Dermis microvascular lymphatic vessel endothelial cell (primary cell): ENCODE measurements at regions not wholly inside any gene's neighbourhood (a gene's known extent, or its start where the extent isn't known, plus 50 kb on each side); places are given as distances from the start of the nearest gene placed in this dataset.
A peak's percentile ranks its signal among the peaks of the same experiment; 100 is the strongest.
"Not testable (repeated sequence)": the region's sequence is repeated elsewhere in the genome, so short reads cannot be mapped to it uniquely, and the experiment has no call there.

Experiments
- DNase-seq, 2 donors: peaks; one replicate each; pipeline versions ENCODE4 v3.0.0 to v3.0.0-alpha.2; 2010; ENCODE audit warnings: low read depth in 2 of 2

DNA sequence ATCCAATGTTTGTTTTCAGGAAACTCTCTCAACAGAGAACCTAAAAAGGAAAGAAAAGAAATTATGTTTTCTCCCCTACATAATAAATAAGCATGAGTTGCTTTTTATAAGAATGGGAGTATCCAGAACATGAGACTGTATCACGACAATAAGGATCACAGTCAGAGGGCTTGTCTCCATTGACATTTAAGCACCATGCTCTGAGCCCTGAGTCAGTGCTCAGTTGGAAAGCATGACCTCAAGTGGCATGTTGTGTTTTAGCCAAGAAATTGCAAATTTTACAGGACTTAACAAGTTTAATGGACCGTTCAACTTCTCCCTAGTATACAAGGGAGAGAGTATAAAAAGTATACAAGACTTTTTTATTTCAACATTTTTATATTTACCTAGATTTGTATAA lies 431.6 kb downstream of the GJA1 start:
- no peak for DNase-seq

GRCh38 chr6:121868206-121868605 lies 432.8 kb downstream of the GJA1 start:
- DNase-seq = no peak

DNA sequence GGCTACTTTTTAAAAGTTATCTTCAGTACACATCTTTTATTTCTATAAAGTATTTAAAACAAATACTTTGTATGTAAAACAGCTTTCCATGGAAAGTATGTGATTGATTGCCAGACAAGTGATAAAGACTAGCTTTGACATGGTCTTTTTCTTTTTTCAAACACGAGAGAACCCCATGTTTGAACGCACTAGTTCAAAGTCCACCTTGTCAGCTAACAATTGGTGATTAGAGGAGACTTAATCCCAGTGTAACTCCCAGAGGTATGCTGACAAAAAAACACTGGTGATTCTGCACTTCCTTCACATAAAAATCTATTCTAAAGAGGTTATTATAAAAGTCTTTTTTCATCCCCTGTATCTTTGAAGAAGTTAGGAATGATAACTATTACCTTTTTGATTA lies 438.1 kb downstream of the GJA1 start:
- DNase-seq = no peak

DNA sequence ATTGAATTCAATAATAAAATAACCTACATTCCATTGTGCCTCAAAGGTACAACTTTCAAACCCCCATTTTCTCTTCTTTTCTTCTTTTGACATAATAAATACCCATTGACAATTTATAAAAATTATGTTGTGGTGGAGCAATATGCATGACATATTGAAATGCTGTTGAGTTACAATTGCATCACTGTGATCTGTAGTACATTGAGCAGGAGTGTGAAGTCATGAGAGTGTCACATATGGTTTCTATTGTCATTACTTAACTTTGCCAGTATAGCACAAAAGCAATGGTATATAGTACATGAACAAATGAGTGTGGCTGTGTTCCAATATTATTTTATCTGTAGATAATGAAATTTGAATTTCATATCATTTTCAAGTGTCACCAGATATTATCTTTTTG lies 441.3 kb downstream of the GJA1 start:
- no peak for DNase-seq

GRCh38 chr6:121879149-121879548 lies 443.7 kb downstream of the GJA1 start:
- no peak for DNase-seq

DNA sequence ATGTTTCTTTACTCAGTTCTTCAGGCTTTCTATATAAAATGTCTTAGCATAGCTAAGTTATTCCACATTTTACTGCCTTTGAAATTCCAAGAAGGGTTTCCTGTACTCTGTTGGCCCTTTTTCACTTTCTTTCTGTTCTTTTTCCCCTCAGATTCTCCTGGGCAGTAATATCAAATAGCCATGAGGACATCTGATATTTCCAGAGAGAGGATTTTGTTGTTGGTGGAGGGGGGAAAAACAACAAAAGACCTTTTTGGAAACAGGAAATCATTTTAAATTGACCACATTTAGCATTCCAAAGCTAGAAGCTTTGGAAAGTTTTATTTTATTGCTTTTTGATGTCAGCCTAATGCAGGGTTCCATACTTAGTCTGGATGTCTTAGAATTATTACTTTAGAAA lies 445.4 kb downstream of the GJA1 start:
- no peak for DNase-seq

DNA sequence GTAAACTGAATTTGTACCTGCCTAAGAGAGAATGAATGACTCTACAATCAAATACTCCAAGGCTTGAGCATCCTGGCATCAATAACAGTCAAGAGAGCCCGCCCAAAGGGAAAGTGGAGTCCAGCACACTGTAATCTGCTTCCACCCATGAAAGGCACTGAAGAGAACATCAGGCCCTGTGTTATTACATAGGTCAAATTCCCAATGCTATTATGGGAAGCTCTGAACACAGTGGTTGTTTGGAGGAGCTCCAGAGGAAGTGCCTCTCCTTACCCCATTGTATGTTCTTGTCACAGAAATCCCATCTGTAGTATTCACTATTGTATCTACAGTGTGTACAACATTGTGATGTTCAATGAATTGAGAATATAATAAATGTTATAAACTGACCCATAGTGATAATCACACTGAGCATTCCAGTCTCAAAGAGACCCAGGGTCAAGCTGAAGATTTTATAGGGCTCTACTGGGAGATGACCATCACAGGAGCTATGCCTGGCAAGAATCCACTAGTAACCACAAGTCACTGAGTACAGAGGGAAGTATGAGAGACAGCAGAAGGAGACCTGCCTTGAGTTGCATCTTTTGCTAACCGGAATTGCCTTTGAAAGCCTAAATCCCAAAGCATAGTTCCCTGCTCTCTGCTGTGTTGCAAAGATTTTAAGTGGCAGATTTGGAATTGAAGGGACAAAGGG lies 446.7 kb downstream of the GJA1 start:
- no peak for DNase-seq

DNA sequence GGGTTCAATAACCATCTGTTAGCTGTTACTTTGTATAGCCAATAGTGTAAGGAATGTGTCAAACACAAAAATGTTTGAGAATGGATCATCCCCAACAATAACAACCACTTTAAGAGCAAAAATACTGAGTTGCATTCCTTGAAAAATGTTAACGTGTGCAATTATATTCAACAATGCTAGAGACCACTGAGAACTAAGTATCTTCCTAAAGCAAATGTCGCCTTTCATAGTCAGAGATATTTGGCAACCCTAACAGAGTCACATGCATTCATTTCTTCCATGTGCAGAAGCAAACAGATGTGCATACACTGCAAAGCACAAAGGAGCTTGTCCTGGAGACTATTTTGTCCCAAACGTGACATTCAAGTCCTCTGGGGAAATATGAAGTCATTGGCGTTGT lies 448.6 kb downstream of the GJA1 start:
- DNase-seq = no peak

DNA sequence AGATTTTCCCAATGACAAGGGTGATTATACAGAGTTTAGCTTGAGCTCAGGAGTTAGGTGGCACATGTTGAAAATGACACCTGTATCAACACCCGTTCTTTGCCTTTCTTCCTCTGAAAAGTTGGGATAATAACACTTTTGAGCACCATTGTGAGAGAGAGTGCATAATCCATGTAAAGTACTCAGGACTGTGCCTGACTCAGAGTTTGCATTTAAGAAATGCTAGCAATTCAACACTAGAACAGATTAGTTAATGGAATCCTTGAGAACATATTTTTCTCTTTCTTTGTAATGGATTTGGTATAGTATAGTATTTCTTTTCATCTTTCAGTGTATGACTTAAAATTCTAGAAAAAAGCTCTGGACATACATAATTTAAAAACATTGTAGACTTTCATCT lies 449.2 kb downstream of the GJA1 start:
- DNase-seq = no peak

- DNase-seq = no peak
These were observed 450.1 kb downstream of the GJA1 start for GRCh38 chr6:121885399-121886152.

- no peak for DNase-seq
These were observed 450.9 kb downstream of the GJA1 start for GRCh38 chr6:121886223-121886830.

- no peak for DNase-seq
These were observed 452.3 kb downstream of the GJA1 start for GRCh38 chr6:121887724-121888123.

DNA sequence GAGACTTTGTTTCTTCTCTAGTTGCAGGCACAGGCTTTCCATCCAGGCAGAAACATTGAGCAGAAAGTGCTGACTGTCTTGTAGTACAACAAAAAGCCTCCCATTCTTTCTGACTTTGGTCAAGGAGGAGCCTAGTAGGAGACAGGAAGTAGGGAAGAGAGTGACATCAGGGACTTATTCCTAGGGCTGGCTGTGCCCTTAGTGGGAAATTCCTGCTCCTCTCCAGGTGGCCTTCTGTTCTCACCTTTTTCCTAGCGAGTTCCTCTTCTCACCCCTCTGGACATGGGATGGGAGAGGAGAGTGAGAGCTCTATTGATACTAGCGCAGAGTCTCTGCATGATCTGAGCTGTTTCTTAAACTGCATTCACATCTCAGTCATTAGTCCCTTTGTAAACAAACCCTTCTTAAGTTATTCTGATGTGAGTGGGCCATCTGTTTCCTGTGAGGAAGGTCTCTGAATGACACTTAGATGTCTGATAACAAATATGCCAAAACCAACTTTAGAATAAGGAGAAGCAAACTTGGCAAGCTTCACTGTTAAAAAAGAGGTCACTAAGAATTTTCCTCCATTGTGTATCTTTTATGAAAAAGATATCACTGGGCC lies 455.0 kb downstream of the GJA1 start:
- peak in 1 of 2 donors; percentile 36 for DNase-seq

GRCh38 chr6:121895731-121896130 lies 460.3 kb downstream of the GJA1 start:
- not testable (repeated sequence) for DNase-seq

DNA sequence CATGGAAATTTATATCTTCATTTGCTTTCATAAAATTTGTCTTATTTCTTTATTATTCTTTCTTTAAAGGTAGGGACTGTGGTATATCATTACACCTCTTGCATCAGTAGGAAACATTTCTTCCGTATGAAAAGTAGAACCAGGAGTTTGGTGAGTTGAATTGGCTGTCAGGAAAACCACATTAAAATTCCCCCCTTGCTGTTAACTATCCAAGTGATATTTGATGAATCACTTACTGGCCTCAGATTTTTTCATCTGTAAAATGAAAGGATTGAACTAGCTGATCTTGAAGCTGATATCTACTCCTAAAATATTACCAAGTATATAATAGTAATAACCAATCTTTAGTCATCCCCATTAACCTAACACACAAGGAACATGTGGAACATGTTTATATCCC lies 460.9 kb downstream of the GJA1 start:
- no peak for DNase-seq

DNA sequence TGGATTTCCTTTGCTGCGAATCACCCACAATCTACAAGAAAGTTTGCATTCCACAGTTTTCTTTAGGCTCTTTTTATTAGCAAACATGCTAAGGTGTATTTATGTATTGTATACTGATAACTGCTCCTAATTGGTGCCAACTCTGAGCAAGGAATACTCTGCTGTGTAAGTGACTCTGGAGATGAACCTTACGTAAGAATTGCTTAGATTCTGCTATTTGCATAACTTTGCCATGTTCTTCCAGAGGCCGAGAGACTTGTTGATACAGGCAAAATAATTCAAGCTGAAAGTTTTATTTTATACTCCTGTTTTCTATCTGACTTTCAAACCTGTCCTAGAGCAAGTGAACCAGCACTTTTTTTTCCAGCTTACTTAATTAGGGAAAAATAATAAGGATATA lies 461.3 kb downstream of the GJA1 start:
- DNase-seq = no peak

DNA sequence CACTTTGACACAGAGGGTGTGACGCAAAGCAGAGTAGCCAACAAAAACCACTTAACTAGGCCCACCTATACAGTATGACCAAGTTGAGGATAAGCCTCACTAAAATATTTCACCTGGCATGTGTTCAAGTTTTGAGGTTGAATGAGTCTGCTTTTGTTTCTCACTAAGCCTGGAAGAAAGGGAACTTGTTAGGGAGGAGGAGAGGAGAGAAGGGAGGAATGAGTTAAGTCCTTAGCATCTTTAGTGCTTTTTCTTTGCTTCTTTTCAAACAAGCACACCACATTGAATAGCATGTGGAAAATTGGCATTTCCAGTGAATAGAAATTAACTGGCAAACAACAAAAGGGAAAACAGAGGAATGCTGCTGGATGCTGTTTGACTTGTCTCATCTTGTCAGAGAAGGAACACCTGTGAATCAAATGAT lies 461.9 kb downstream of the GJA1 start:
- no peak for DNase-seq

DNA sequence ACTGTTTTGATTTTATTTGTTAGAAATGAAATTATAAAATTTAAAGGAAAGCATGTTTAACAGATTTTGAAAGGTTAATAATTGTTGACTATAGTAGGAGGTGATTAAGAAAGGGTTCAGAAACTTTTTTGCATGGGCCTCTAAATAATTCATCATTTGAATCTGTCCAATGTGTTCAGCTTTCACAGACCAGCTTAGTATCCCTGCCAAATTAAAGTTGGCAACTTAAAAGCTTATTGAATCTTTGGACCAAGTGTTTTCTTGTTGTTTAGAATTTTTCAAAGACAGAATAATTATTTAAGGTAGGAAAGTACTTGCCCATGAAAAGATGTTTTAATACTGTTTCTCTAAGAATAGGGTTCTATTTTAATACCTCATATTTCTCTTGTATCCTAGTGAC lies 466.0 kb downstream of the GJA1 start:
- DNase-seq = no peak

GRCh38 chr6:121904559-121904958 lies 469.1 kb downstream of the GJA1 start:
- DNase-seq = no peak

GRCh38 chr6:121912905-121913304 lies 477.5 kb downstream of the GJA1 start:
- DNase-seq = no peak

DNA sequence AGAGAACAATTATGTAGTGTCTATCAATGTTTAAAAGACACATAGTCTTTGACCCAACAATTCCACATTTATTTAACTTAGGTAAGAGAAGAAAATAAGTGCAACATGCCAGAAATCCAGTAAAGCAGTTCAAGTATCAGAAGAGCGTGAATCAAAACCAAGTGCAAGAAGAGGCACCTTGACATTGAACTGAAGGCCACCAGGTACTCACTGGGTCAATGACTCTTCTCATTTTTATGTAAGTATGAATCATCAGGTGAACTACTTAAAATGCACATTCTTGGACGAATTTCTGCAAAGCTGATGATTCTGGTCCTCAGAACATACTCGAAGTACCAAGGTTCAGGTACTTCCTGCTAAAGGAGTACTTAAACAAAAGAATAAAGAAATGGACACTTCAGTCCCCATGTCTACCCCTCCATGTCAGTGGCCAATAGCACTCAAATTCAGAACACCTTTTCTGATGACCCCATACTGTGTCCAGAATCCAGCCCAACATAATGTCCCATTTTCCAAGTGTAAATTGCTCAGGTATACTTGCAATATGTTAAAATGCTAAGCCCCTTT lies 481.9 kb downstream of the GJA1 start:
- no peak for DNase-seq
